ENCODE measurements at regions not wholly inside any gene's neighbourhood (a gene's known extent, or its start where the extent isn't known, plus 50 kb on each side); places are given as distances from the start of the nearest gene placed in this dataset.

GRCh38 chr13:82693607-82694006, 1188.7 kb downstream of the SLITRK1 start:
- TF ChIP-seq CTCF (conservative IDR thresholded peaks at IDR 0.05) = no peak
- no peak for TF ChIP-seq ZFX (IDR thresholded peaks at IDR 0.05)
- no peak overlapping the region for H3K27ac ChIP-seq

- H3K27ac ChIP-seq = no peak overlapping the region
- TF ChIP-seq CTCF (conservative IDR thresholded peaks at IDR 0.05) = no peak
- no peak for TF ChIP-seq ZFX (IDR thresholded peaks at IDR 0.05)
These were observed 1193.8 kb downstream of the SLITRK1 start for GRCh38 chr13:82688400-82688994.

GRCh38 chr13:82687884-82688283, 1194.4 kb downstream of the SLITRK1 start:
- no peak overlapping the region for H3K27ac ChIP-seq
- TF ChIP-seq ZFX (IDR thresholded peaks at IDR 0.05) (no peak), CTCF (conservative IDR thresholded peaks at IDR 0.05) (no peak)

- no peak overlapping the region for H3K27ac ChIP-seq
- no peak for TF ChIP-seq CTCF (conservative IDR thresholded peaks at IDR 0.05)
- TF ChIP-seq ZFX (IDR thresholded peaks at IDR 0.05) = no peak
These were observed 1200.7 kb downstream of the SLITRK1 start for GRCh38 chr13:82681535-82681934.

- H3K27ac ChIP-seq = no peak overlapping the region
- TF ChIP-seq ZFX (IDR thresholded peaks at IDR 0.05) (no peak), CTCF (conservative IDR thresholded peaks at IDR 0.05) (no peak)
These were observed 1204.2 kb downstream of the SLITRK1 start for GRCh38 chr13:82678052-82678451.

- no peak overlapping the region for H3K27ac ChIP-seq
- TF ChIP-seq ZFX (IDR thresholded peaks at IDR 0.05) (no peak), CTCF (conservative IDR thresholded peaks at IDR 0.05) (no peak)
These were observed 1207.2 kb downstream of the SLITRK1 start for GRCh38 chr13:82675024-82675423.

- no peak overlapping the region for H3K27ac ChIP-seq
- TF ChIP-seq CTCF (conservative IDR thresholded peaks at IDR 0.05) = no peak
- TF ChIP-seq ZFX (IDR thresholded peaks at IDR 0.05) = no peak
These were observed 1207.7 kb downstream of the SLITRK1 start for GRCh38 chr13:82674546-82674945.
